Adipocyte (in vitro differentiated cells): ENCODE measurements at regions not wholly inside any gene's neighbourhood (a gene's known extent, or its start where the extent isn't known, plus 50 kb on each side); places are given as distances from the start of the nearest gene placed in this dataset.

Experiments used
- DNase-seq: peaks from one replicate; pipeline ENCODE4 v3.0.0-alpha.2; 2015; ENCODE audit warnings: low read depth
- H3K27me3 ChIP-seq: replicated peaks from 2 replicates; pipeline ENCODE4 v1.7.0; 2013; ENCODE audit warnings: mild to moderate bottlenecking, low read length, moderate library complexity; ENCODE audit not compliant: control insufficient read depth, insufficient read depth
- H3K36me3 ChIP-seq: 2 replicates; pipeline ENCODE4 v1.7.0; 2013; ENCODE audit warnings: low read length, mild to moderate bottlenecking, moderate library complexity; ENCODE audit not compliant: control insufficient read depth, insufficient read depth, severe bottlenecking
- H3K4me1 ChIP-seq: 2 replicates; pipeline ENCODE4 v1.7.0; 2013; ENCODE audit warnings: mild to moderate bottlenecking, low read length, moderate library complexity; ENCODE audit not compliant: control insufficient read depth, insufficient read depth
- H3K4me3 ChIP-seq: 2 replicates; pipeline ENCODE4 v1.7.0; 2013; ENCODE audit warnings: mild to moderate bottlenecking, low read length, moderate library complexity
- H3K9ac ChIP-seq: 2 replicates; pipeline ENCODE4 v1.7.0; 2013; ENCODE audit warnings: mild to moderate bottlenecking, low read length, moderate library complexity
- H3K9me3 ChIP-seq: 2 replicates; pipeline ENCODE4 v1.7.0; 2013; ENCODE audit warnings: mild to moderate bottlenecking, low read length, moderate library complexity; ENCODE audit not compliant: control insufficient read depth

GRCh38 chr5:172568308-172568910 is 72.7 kb upstream of the NEURL1B start:
- H3K4me3 ChIP-seq = no peak overlapping the region
- no peaks in the 10 kb centered on the region for H3K9me3 ChIP-seq
- H3K27me3 ChIP-seq = peaks cover 85% of the 10 kb centered on the region
- DNase-seq = no peak
- no peak overlapping the region for H3K9ac ChIP-seq
- no peaks in the 10 kb centered on the region for H3K36me3 ChIP-seq
- no peaks in the 10 kb centered on the region for H3K4me1 ChIP-seq

- no peak for DNase-seq
- Histone ChIP-seq H3K9me3 (no peaks in the 10 kb centered on the region), H3K4me1 (no peaks in the 10 kb centered on the region), H3K9ac (no peak overlapping the region), H3K27me3 (peaks cover 82% of the 10 kb centered on the region), H3K4me3 (no peak overlapping the region), H3K36me3 (no peaks in the 10 kb centered on the region)
Measured at GRCh38 chr5:172567843-172568242, 73.2 kb upstream of the NEURL1B start.

- Histone ChIP-seq H3K4me3 (no peak overlapping the region), H3K27me3 (peaks cover 79% of the 10 kb centered on the region), H3K4me1 (no peaks in the 10 kb centered on the region), H3K36me3 (no peaks in the 10 kb centered on the region), H3K9me3 (no peaks in the 10 kb centered on the region), H3K9ac (no peak overlapping the region)
- DNase-seq = no peak
Measured at GRCh38 chr5:172567294-172567693, 73.8 kb upstream of the NEURL1B start.

- Histone ChIP-seq H3K4me3 (no peak overlapping the region), H3K4me1 (no peaks in the 10 kb centered on the region)
Measured at GRCh38 chr5:172565931-172566665, 75.0 kb upstream of the NEURL1B start.

GRCh38 chr5:172565455-172565854 is 75.6 kb upstream of the NEURL1B start:
- Histone ChIP-seq H3K27me3 (peaks cover 69% of the 10 kb centered on the region), H3K9ac (no peak overlapping the region), H3K4me1 (no peaks in the 10 kb centered on the region), H3K4me3 (no peak overlapping the region), H3K9me3 (peaks cover 4% of the 10 kb centered on the region), H3K36me3 (no peaks in the 10 kb centered on the region)
- DNase-seq = no peak

More at GRCh38 chr5:172565931-172566665, 75.0 kb upstream of the NEURL1B start:
- Histone ChIP-seq H3K9me3 (peaks cover 4% of the 10 kb centered on the region), H3K9ac (no peak overlapping the region), H3K36me3 (no peaks in the 10 kb centered on the region), H3K27me3 (peaks cover 74% of the 10 kb centered on the region)
- DNase-seq = no peak

- no peaks in the 10 kb centered on the region for H3K36me3 ChIP-seq
- DNase-seq = no peak
- H3K27me3 ChIP-seq = peaks cover 63% of the 10 kb centered on the region
- peaks cover 4% of the 10 kb centered on the region for H3K9me3 ChIP-seq
- no peak overlapping the region for H3K4me3 ChIP-seq
- no peaks in the 10 kb centered on the region for H3K4me1 ChIP-seq
- H3K9ac ChIP-seq = no peak overlapping the region
Measured at GRCh38 chr5:172564883-172565282, 76.2 kb upstream of the NEURL1B start.

- Histone ChIP-seq H3K9me3 (peaks cover 4% of the 10 kb centered on the region), H3K36me3 (no peaks in the 10 kb centered on the region), H3K4me1 (no peaks in the 10 kb centered on the region), H3K9ac (no peak overlapping the region), H3K27me3 (peaks cover 56% of the 10 kb centered on the region), H3K4me3 (no peak overlapping the region)
- DNase-seq = no peak
Measured at GRCh38 chr5:172564188-172564587, 76.9 kb upstream of the NEURL1B start.

GRCh38 chr5:172562443-172562842 is 78.6 kb upstream of the NEURL1B start:
- Histone ChIP-seq H3K4me1 (peaks cover 3% of the 10 kb centered on the region), H3K4me3 (no peak overlapping the region), H3K9me3 (peaks cover 4% of the 10 kb centered on the region), H3K36me3 (no peaks in the 10 kb centered on the region), H3K9ac (no peak overlapping the region), H3K27me3 (peaks cover 46% of the 10 kb centered on the region)
- no peak for DNase-seq

- H3K9ac ChIP-seq = no peak overlapping the region
- H3K36me3 ChIP-seq = no peaks in the 10 kb centered on the region
- peak; percentile 7 for DNase-seq
- H3K9me3 ChIP-seq = peaks cover 4% of the 10 kb centered on the region
- peaks cover 7% of the 10 kb centered on the region for H3K4me1 ChIP-seq
- H3K4me3 ChIP-seq = no peak overlapping the region
- H3K27me3 ChIP-seq = peaks cover 37% of the 10 kb centered on the region
Measured at GRCh38 chr5:172561151-172561550, 79.9 kb upstream of the NEURL1B start.

GRCh38 chr5:172559004-172559932 is 81.8 kb upstream of the NEURL1B start:
- DNase-seq = peak; percentile 66
- peaks cover 7% of the 10 kb centered on the region for H3K4me1 ChIP-seq
- H3K36me3 ChIP-seq = no peaks in the 10 kb centered on the region

More at GRCh38 chr5:172559004-172559932, 81.8 kb upstream of the NEURL1B start:
- Histone ChIP-seq H3K9ac (no peak overlapping the region), H3K9me3 (peaks cover 4% of the 10 kb centered on the region), H3K4me3 (peak overlapping the region; percentile 59), H3K27me3 (peaks cover 29% of the 10 kb centered on the region)
